Gastrocnemius medialis (tissue), 4 donors: ENCODE measurements at regions not wholly inside any gene's neighbourhood (a gene's known extent, or its start where the extent isn't known, plus 50 kb on each side); places are given as distances from the start of the nearest gene placed in this dataset.

ENCODE experiments used
- CTCF ChIP-seq, 5 experiments: fragments of 450-650 bp in 3 of 5; fragments of 200-600 bp in 2 of 5; sonication (generic) in 2 of 5; IDR thresholded peaks in 4 of 5; conservative IDR thresholded peaks in 1 of 5; 1 replicate in 4 of 5; 2 replicates in 1 of 5; pipeline ENCODE4 v1.5.1; 2016 to 2019; ENCODE audit warnings: antibody characterized with exemption in 5 of 5, mild to moderate bottlenecking in 3 of 5, moderate library complexity in 3 of 5
- POLR2A ChIP-seq, 2 donors: fragments of 450-650 bp; IDR thresholded peaks; one replicate each; pipeline ENCODE4 v1.6.1; 2017; ENCODE audit warnings: antibody characterized with exemption in 2 of 2, mild to moderate bottlenecking in 2 of 2, moderate library complexity in 2 of 2

GRCh38 chr6:16069222-16069621, 59.7 kb upstream of the MYLIP start:
- no peak for TF ChIP-seq CTCF (IDR thresholded peaks at IDR 0.05 in 4 of 5, conservative IDR thresholded peaks at IDR 0.05 in 1 of 5)
- TF ChIP-seq POLR2A (IDR thresholded peaks at IDR 0.05): no peak
